HG02885 (cell line): ENCODE measurements at regions not wholly inside any gene's neighbourhood (a gene's known extent, or its start where the extent isn't known, plus 50 kb on each side); places are given as distances from the start of the nearest gene placed in this dataset.
"Not testable (repeated sequence)": the region's sequence is repeated elsewhere in the genome, so short reads cannot be mapped to it uniquely, and the experiment has no call there.

ENCODE experiments used
- ATAC-seq: cut with Tn5 transposase; IDR thresholded peaks from one replicate; pipeline ENCODE4 v1.9.1; 2021; ENCODE audit warnings: mild to moderate bottlenecking; ENCODE audit not compliant: unreplicated experiment, poor library complexity

GRCh38 chr6:154624727-154625126 lies 108.5 kb upstream of the SCAF8 start:
- not testable (repeated sequence) for ATAC-seq

GRCh38 chr6:154625721-154626120 lies 107.5 kb upstream of the SCAF8 start:
- ATAC-seq = no peak

- ATAC-seq = no peak
Observed at GRCh38 chr6:154629127-154629526, 104.1 kb upstream of the SCAF8 start.

GRCh38 chr6:154632119-154632518 lies 101.1 kb upstream of the SCAF8 start:
- ATAC-seq = no peak

GRCh38 chr6:154637392-154637791 lies 95.8 kb upstream of the SCAF8 start:
- ATAC-seq = no peak

GRCh38 chr6:154638369-154638768 lies 94.8 kb upstream of the SCAF8 start:
- no peak for ATAC-seq

GRCh38 chr6:154639196-154639595 lies 94.0 kb upstream of the SCAF8 start:
- not testable (repeated sequence) for ATAC-seq

- ATAC-seq = no peak
Observed at GRCh38 chr6:154648188-154648887, 84.9 kb upstream of the SCAF8 start.

GRCh38 chr6:154648888-154649205 lies 84.4 kb upstream of the SCAF8 start:
- no peak for ATAC-seq

GRCh38 chr6:154649721-154650120 lies 83.5 kb upstream of the SCAF8 start:
- ATAC-seq = no peak

- ATAC-seq = no peak
Observed at GRCh38 chr6:154650351-154650750, 82.9 kb upstream of the SCAF8 start.

- ATAC-seq = no peak
Observed at GRCh38 chr6:154651656-154652055, 81.6 kb upstream of the SCAF8 start.

- ATAC-seq = no peak
Observed at GRCh38 chr6:154653385-154653784, 79.8 kb upstream of the SCAF8 start.

- ATAC-seq = no peak
Observed at GRCh38 chr6:154653853-154654252, 79.4 kb upstream of the SCAF8 start.

- ATAC-seq = no peak
Observed at GRCh38 chr6:154656660-154657059, 76.6 kb upstream of the SCAF8 start.

GRCh38 chr6:154661768-154662167 lies 71.4 kb upstream of the SCAF8 start:
- no peak for ATAC-seq

GRCh38 chr6:154664287-154664686 lies 68.9 kb upstream of the SCAF8 start:
- no peak for ATAC-seq

- no peak for ATAC-seq
Observed at GRCh38 chr6:154668156-154668555, 65.1 kb upstream of the SCAF8 start.

GRCh38 chr6:154672086-154672485 lies 61.1 kb upstream of the SCAF8 start:
- no peak for ATAC-seq

- no peak for ATAC-seq
Observed at GRCh38 chr6:154673919-154674318, 59.3 kb upstream of the SCAF8 start.

- ATAC-seq = peak; percentile 100
Observed at GRCh38 chr6:154675602-154676088, 57.6 kb upstream of the SCAF8 start.

GRCh38 chr6:154682633-154683125 lies 50.5 kb upstream of the SCAF8 start:
- no peak for ATAC-seq
